ENCODE measurements at regions not wholly inside any gene's neighbourhood (a gene's known extent, or its start where the extent isn't known, plus 50 kb on each side); places are given as distances from the start of the nearest gene placed in this dataset.
"Not testable (repeated sequence)": the region's sequence is repeated elsewhere in the genome, so short reads cannot be mapped to it uniquely, and the experiment has no call there.

- SMC1A ChIA-PET (ENCODE audit: uncharacterized antibody, unreplicated experiment); H3K4me1 ChIP-seq (ENCODE audit: control insufficient read depth, insufficient read depth, low read length); POLR2A ChIA-PET; BruUV-seq (replicated peaks); H2AFZ ChIP-seq (ENCODE audit: control insufficient read depth, low read depth, low read length); H3K4me2 ChIP-seq (ENCODE audit: control insufficient read depth, insufficient read depth); intact Hi-C loops (cut with micrococcal nuclease; ENCODE audit: unreplicated experiment); DNase-seq (ENCODE audit: low read depth, low spot score); FAIRE-seq; H3K9ac ChIP-seq (ENCODE audit: control insufficient read depth, insufficient read depth, low read length); RAD21 ChIA-PET (ENCODE audit: unreplicated experiment); H3K9me3 ChIP-seq (replicated peaks; ENCODE audit: control insufficient read depth, insufficient read depth, low read length); H3K27ac ChIP-seq (ENCODE audit: control insufficient read depth, insufficient read depth); in situ Hi-C loops (cut with MboI); H3K79me2 ChIP-seq (ENCODE audit: control insufficient read depth, insufficient read depth, low read length); H4K20me1 ChIP-seq (ENCODE audit: control insufficient read depth, insufficient read depth); H3K4me3 ChIP-seq; H3K27me3 ChIP-seq (replicated peaks in 1 of 2; ENCODE audit: control insufficient read depth in 2 of 2, insufficient read depth in 2 of 2, low read length in 1 of 2); ATAC-seq; H3K36me3 ChIP-seq (ENCODE audit: control insufficient read depth in 2 of 2, insufficient read depth in 2 of 2, low read length in 1 of 2): not testable (repeated sequence)
- CTCF ChIA-PET = interaction anchor here (0.7 to 1.7 kb wide), 2 partner anchors 17 to 297 kb away, joined by 3 to 11 read pairs; no protein-coding TSS in a partner anchor
- WGBS (ENCODE audit: insufficient coverage, insufficient replicate concordance, low lambda C conversion rate, missing lambda C conversion rate) = 25% methylated on average over 4 of the region's 4 CpGs
Observed at GRCh38 chr5:152159894-152160293, 235.2 kb upstream of the GLRA1 start.

DNA sequence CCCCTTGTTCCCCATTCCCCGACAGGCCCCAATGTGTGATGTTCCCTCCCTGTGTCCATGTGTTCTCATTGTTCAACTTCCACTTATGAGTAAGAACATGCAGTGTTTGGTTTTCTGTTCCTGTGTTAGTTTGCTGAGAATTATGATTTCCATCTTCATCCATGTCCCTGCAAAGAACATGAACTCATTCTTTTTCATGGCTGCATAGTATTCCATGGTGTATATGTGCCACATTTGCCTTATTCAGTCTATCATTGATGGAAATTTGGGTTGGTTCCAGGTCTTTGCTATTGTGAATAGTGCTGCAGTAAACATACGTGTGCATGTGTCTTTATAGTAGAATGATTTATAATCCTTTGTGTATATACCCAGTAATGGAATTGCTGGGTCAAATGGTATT, 229.8 kb upstream of the GLRA1 start:
- H3K9me3 ChIP-seq (replicated peaks; ENCODE audit: control insufficient read depth, insufficient read depth, low read length); H3K4me1 ChIP-seq (ENCODE audit: control insufficient read depth, insufficient read depth, low read length); intact Hi-C loops (cut with micrococcal nuclease; ENCODE audit: unreplicated experiment); SMC1A ChIA-PET (ENCODE audit: uncharacterized antibody, unreplicated experiment); BruUV-seq (replicated peaks); H3K9ac ChIP-seq (ENCODE audit: control insufficient read depth, insufficient read depth, low read length); FAIRE-seq; H3K79me2 ChIP-seq (ENCODE audit: control insufficient read depth, insufficient read depth, low read length); in situ Hi-C loops (cut with MboI); H4K20me1 ChIP-seq (ENCODE audit: control insufficient read depth, insufficient read depth); H2AFZ ChIP-seq (ENCODE audit: control insufficient read depth, low read depth, low read length); ATAC-seq; DNase-seq (ENCODE audit: low read depth, low spot score); RAD21 ChIA-PET (ENCODE audit: unreplicated experiment); H3K27me3 ChIP-seq (replicated peaks in 1 of 2; ENCODE audit: control insufficient read depth in 2 of 2, insufficient read depth in 2 of 2, low read length in 1 of 2); H3K27ac ChIP-seq (ENCODE audit: control insufficient read depth, insufficient read depth); POLR2A ChIA-PET; H3K4me2 ChIP-seq (ENCODE audit: control insufficient read depth, insufficient read depth); H3K36me3 ChIP-seq (ENCODE audit: control insufficient read depth in 2 of 2, insufficient read depth in 2 of 2, low read length in 1 of 2); H3K4me3 ChIP-seq: not testable (repeated sequence)
- 46% methylated on average over 2 of the region's 2 CpGs for WGBS (ENCODE audit: insufficient coverage, insufficient replicate concordance, low lambda C conversion rate, missing lambda C conversion rate)
- CTCF ChIA-PET = interaction anchor here (2.3 kb wide), 1 partner anchor 11 kb away, joined by 5 read pairs; no protein-coding TSS in a partner anchor

GRCh38 chr5:152151940-152152339, 227.3 kb upstream of the GLRA1 start:
- no TSS peak for BruUV-seq (replicated peaks)
- TF ChIP-seq MEF2B (IDR thresholded peaks at IDR 0.05; ENCODE audit: partially characterized antibody, poor library complexity, severe bottlenecking) (no peak), ZNF592 (IDR thresholded peaks at IDR 0.05) (no peak), POLR2A (IDR thresholded peaks at IDR 0.05; ENCODE audit: low read depth, low read length) (no peak), RFX5 (IDR thresholded peaks at IDR 0.05; ENCODE audit: low read depth, low read length) (no peak)
- no peak overlapping the region for H3K9ac ChIP-seq (ENCODE audit: control insufficient read depth, insufficient read depth, low read length)
- SMC1A ChIA-PET (ENCODE audit: uncharacterized antibody, unreplicated experiment) = no interaction called here
- in situ Hi-C loops (cut with MboI) = no loop called here
- H3K4me2 ChIP-seq (ENCODE audit: control insufficient read depth, insufficient read depth) = no peak overlapping the region
- FAIRE-seq (no peak), ATAC-seq (no peak), DNase-seq (ENCODE audit: low read depth, low spot score) (no peak)
- 17% methylated on average over 3 of the region's 3 CpGs for WGBS (ENCODE audit: insufficient coverage, insufficient replicate concordance, low lambda C conversion rate, missing lambda C conversion rate)
- H3K27ac ChIP-seq (ENCODE audit: control insufficient read depth, insufficient read depth) = no peak overlapping the region
- no peaks in the 10 kb centered on the region for H3K36me3 ChIP-seq (ENCODE audit: control insufficient read depth in 2 of 2, insufficient read depth in 2 of 2, low read length in 1 of 2)
- H4K20me1 ChIP-seq (ENCODE audit: control insufficient read depth, insufficient read depth) = no peaks in the 10 kb centered on the region
- CTCF ChIA-PET = interaction anchor here (2.3 kb wide), 1 partner anchor 9 kb away, joined by 5 read pairs; no protein-coding TSS in a partner anchor
- H3K79me2 ChIP-seq (ENCODE audit: control insufficient read depth, insufficient read depth, low read length) = no peaks in the 10 kb centered on the region
- H3K9me3 ChIP-seq (replicated peaks; ENCODE audit: control insufficient read depth, insufficient read depth, low read length) = no peaks in the 10 kb centered on the region
- no peaks in the 10 kb centered on the region for H3K4me1 ChIP-seq (ENCODE audit: control insufficient read depth, insufficient read depth, low read length)
- no peak overlapping the region for H3K4me3 ChIP-seq
- intact Hi-C loops (cut with micrococcal nuclease; ENCODE audit: unreplicated experiment) = no loop called here
- H3K27me3 ChIP-seq (replicated peaks in 1 of 2; ENCODE audit: control insufficient read depth in 2 of 2, insufficient read depth in 2 of 2, low read length in 1 of 2) = no peaks in the 10 kb centered on the region
- no peak overlapping the region for H2AFZ ChIP-seq (ENCODE audit: control insufficient read depth, low read depth, low read length)
- RAD21 ChIA-PET (ENCODE audit: unreplicated experiment) = no interaction called here
- POLR2A ChIA-PET = no interaction called here
